Keratinocyte (primary cell): ENCODE measurements at regions not wholly inside any gene's neighbourhood (a gene's known extent, or its start where the extent isn't known, plus 50 kb on each side); places are given as distances from the start of the nearest gene placed in this dataset.

ENCODE experiments used
- DNase-seq: peaks from one replicate; pipeline ENCODE4 v3.0.0-alpha.2; 2011; ENCODE audit warnings: low read depth, missing footprints, low spot score
- FAIRE-seq: peaks from 2 replicates; lab custom pipeline; 2011; peaks lifted over from hg19 to GRCh38; lab: Jason Lieb, UNC
- H2AFZ ChIP-seq: 2 replicates; pipeline ENCODE4 v1.6.0; 2012; ENCODE audit warnings: low read length, control low read depth, inconsistent platforms; ENCODE audit not compliant: control insufficient read depth
- H3K27ac ChIP-seq: 2 replicates; pipeline ENCODE4 v1.5.1; 2011; ENCODE audit warnings: low read length; ENCODE audit not compliant: control insufficient read depth, insufficient read depth
- H3K27me3 ChIP-seq: 3 replicates; pipeline ENCODE4 v1.6.0; 2011; ENCODE audit warnings: low read length; ENCODE audit not compliant: control insufficient read depth, insufficient read depth; ENCODE audit errors: extremely low read depth
- H3K36me3 ChIP-seq, 2 experiments: 2 replicates in 1 of 2; 3 replicates in 1 of 2; pipeline ENCODE4 v1.5.1; 2011; ENCODE audit warnings: low read length in 2 of 2, mild to moderate bottlenecking in 1 of 2; ENCODE audit not compliant: control insufficient read depth in 2 of 2, insufficient read depth in 2 of 2; ENCODE audit errors: extremely low read depth in 1 of 2
- H3K4me1 ChIP-seq: 3 replicates; pipeline ENCODE4 v1.5.1; 2011; ENCODE audit warnings: low read length; ENCODE audit not compliant: control insufficient read depth, insufficient read depth; ENCODE audit errors: extremely low read depth
- H3K4me2 ChIP-seq: 3 replicates; pipeline ENCODE4 v1.6.0; 2011; ENCODE audit warnings: low read depth, low read length; ENCODE audit not compliant: control insufficient read depth, insufficient read depth; ENCODE audit errors: extremely low read depth
- H3K4me3 ChIP-seq, 3 experiments: fragments of 200-600 bp in 1 of 3; sonication (generic) in 1 of 3; 2 replicates in 2 of 3; 3 replicates in 1 of 3; pipeline ENCODE4 v1.5.1; 2011 to 2016; ENCODE audit warnings: low read length in 3 of 3, mild to moderate bottlenecking in 3 of 3, control low read depth in 2 of 3, inconsistent platforms in 1 of 3, low read depth in 1 of 3, mixed read lengths in 1 of 3, mixed run types in 1 of 3, moderate library complexity in 1 of 3; ENCODE audit not compliant: control insufficient read depth in 2 of 3, insufficient read depth in 2 of 3; ENCODE audit errors: extremely low read depth in 1 of 3
- H3K79me2 ChIP-seq: 2 replicates; pipeline ENCODE4 v1.6.0; 2012; ENCODE audit warnings: low read length; ENCODE audit not compliant: control insufficient read depth, insufficient read depth
- H3K9ac ChIP-seq: 3 replicates; pipeline ENCODE4 v1.6.0; 2011; ENCODE audit warnings: low read length; ENCODE audit not compliant: control insufficient read depth, insufficient read depth; ENCODE audit errors: extremely low read depth
- H3K9me1 ChIP-seq: 3 replicates; pipeline ENCODE4 v1.6.0; 2011; ENCODE audit warnings: low read length; ENCODE audit not compliant: control insufficient read depth, insufficient read depth; ENCODE audit errors: extremely low read depth
- H3K9me3 ChIP-seq: 2 replicates; pipeline ENCODE4 v1.5.1; 2012; ENCODE audit warnings: low read depth, low read length; ENCODE audit not compliant: control insufficient read depth
- H4K20me1 ChIP-seq: 3 replicates; pipeline ENCODE4 v1.6.0; 2011; ENCODE audit warnings: low read length; ENCODE audit not compliant: control insufficient read depth, insufficient read depth; ENCODE audit errors: extremely low read depth
- EZH2 ChIP-seq: IDR thresholded peaks from one replicate; pipeline ENCODE4 v1.6.1; 2012; ENCODE audit warnings: inconsistent platforms, mild to moderate bottlenecking, low read length, moderate library complexity
- dilution Hi-C: fragments of 300-500 bp; cut with MboI; formaldehyde crosslinking; loops from one replicate; pipeline ENCODE4 v1.7.0; 2020; ENCODE audit warnings: low sequenced_read_pairs; ENCODE audit not compliant: extremely low pct_ligation_motif_present
- TF ChIP-seq, protein P1 (sequence below), 3 experiments: IDR thresholded peaks in 1 of 3; conservative IDR thresholded peaks in 1 of 3; optimal IDR thresholded peaks in 1 of 3; 2 replicates in 2 of 3; 3 replicates in 1 of 3; pipeline versions ENCODE3 to v1.5.1; 2011; ENCODE audit warnings: low read length in 3 of 3, mild to moderate bottlenecking in 3 of 3, moderate library complexity in 2 of 3, control low read depth in 1 of 3, inconsistent platforms in 1 of 3; ENCODE audit not compliant: insufficient read depth in 2 of 3; ENCODE audit errors: extremely low read depth in 1 of 3

DNA sequence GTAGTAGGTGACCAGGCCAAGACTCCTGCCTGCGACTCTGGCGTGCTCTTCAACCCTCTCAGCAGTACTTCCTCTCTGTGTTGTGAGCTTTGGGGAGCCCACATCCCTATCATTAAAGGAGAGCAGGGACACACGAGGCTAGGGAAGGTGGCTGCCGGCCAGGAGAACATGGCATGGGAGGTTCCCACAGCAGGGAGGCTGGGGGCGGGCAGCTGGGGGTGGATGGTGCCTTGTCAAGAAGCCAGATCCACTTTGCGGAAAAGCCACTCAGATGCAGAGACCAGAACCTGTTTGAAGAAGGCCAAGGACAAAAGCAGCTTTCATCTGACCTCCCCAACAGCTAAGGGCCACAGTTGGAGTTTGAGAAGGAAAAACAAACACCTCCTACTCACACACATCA is 198.6 kb downstream of the BCL11B start:
- H3K36me3 ChIP-seq = no peaks in the 10 kb centered on the region
- H2AFZ ChIP-seq = no peak overlapping the region
- no peaks in the 10 kb centered on the region for H3K79me2 ChIP-seq
- no peak overlapping the region for H3K9ac ChIP-seq
- no peak overlapping the region for H3K4me3 ChIP-seq
- no peaks in the 10 kb centered on the region for H3K9me1 ChIP-seq
- H3K4me1 ChIP-seq = no peaks in the 10 kb centered on the region
- H3K27me3 ChIP-seq = no peaks in the 10 kb centered on the region
- DNase-seq = no peak
- FAIRE-seq = no peak
- no peak overlapping the region for H3K4me2 ChIP-seq
- no peaks in the 10 kb centered on the region for H4K20me1 ChIP-seq
- TF ChIP-seq, protein P1, sequence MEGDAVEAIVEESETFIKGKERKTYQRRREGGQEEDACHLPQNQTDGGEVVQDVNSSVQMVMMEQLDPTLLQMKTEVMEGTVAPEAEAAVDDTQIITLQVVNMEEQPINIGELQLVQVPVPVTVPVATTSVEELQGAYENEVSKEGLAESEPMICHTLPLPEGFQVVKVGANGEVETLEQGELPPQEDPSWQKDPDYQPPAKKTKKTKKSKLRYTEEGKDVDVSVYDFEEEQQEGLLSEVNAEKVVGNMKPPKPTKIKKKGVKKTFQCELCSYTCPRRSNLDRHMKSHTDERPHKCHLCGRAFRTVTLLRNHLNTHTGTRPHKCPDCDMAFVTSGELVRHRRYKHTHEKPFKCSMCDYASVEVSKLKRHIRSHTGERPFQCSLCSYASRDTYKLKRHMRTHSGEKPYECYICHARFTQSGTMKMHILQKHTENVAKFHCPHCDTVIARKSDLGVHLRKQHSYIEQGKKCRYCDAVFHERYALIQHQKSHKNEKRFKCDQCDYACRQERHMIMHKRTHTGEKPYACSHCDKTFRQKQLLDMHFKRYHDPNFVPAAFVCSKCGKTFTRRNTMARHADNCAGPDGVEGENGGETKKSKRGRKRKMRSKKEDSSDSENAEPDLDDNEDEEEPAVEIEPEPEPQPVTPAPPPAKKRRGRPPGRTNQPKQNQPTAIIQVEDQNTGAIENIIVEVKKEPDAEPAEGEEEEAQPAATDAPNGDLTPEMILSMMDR (optimal IDR thresholded peaks at IDR 0.05 in 1 of 3, IDR thresholded peaks at IDR 0.05 in 1 of 3, conservative IDR thresholded peaks at IDR 0.05 in 1 of 3; ENCODE audit: extremely low read depth in 1 of 3, insufficient read depth in 2 of 3, low read length in 3 of 3) = no peak
- no peak overlapping the region for H3K27ac ChIP-seq
- no peaks in the 10 kb centered on the region for H3K9me3 ChIP-seq
- dilution Hi-C loops = no loop called here

- DNase-seq (no peak), FAIRE-seq (no peak)
- Histone ChIP-seq H3K9me3 (no peaks in the 10 kb centered on the region), H3K4me2 (no peak overlapping the region), H3K9ac (no peak overlapping the region), H3K4me1 (no peaks in the 10 kb centered on the region), H3K4me3 (no peak overlapping the region), H4K20me1 (no peaks in the 10 kb centered on the region), H3K27me3 (no peaks in the 10 kb centered on the region), H2AFZ (no peak overlapping the region), H3K9me1 (no peaks in the 10 kb centered on the region), H3K79me2 (no peaks in the 10 kb centered on the region), H3K36me3 (no peaks in the 10 kb centered on the region), H3K27ac (no peak overlapping the region)
- TF ChIP-seq, protein P1 (optimal IDR thresholded peaks at IDR 0.05 in 1 of 3, IDR thresholded peaks at IDR 0.05 in 1 of 3, conservative IDR thresholded peaks at IDR 0.05 in 1 of 3; ENCODE audit: extremely low read depth in 1 of 3, insufficient read depth in 2 of 3, low read length in 3 of 3) = no peak
- no peak for TF ChIP-seq EZH2
- dilution Hi-C loops = no loop called here
Measured at GRCh38 chr14:99075061-99075460, 196.9 kb downstream of the BCL11B start.
